HL-60/S4 (cell line): ENCODE measurements at regions not wholly inside any gene's neighbourhood (a gene's known extent, or its start where the extent isn't known, plus 50 kb on each side); places are given as distances from the start of the nearest gene placed in this dataset.

ENCODE experiments used
- in situ Hi-C: fragments of 300-500 bp; cut with MboI; formaldehyde crosslinking; loops from 2 replicates; pipeline ENCODE4 v1.14.3; 2022; ENCODE audit warnings: low sequenced_read_pairs

GRCh38 chr7:115478426-115478825, 552.1 kb downstream of the TFEC start:
- in situ Hi-C loops: no loop called here

- in situ Hi-C loops: no loop called here
These were observed 553.3 kb downstream of the TFEC start for GRCh38 chr7:115477193-115477651.

GRCh38 chr7:115476671-115477181, 553.8 kb downstream of the TFEC start:
- in situ Hi-C loops: no loop called here

GRCh38 chr7:115475761-115476385, 554.0 kb downstream of the MDFIC start:
- in situ Hi-C loops: no loop called here

GRCh38 chr7:115475206-115475605, 553.3 kb downstream of the MDFIC start:
- in situ Hi-C loops: no loop called here

GRCh38 chr7:115474137-115474536, 552.2 kb downstream of the MDFIC start:
- in situ Hi-C loops: no loop called here

- in situ Hi-C loops: no loop called here
These were observed 550.0 kb downstream of the MDFIC start for GRCh38 chr7:115471891-115472290.

- in situ Hi-C loops: no loop called here
These were observed 540.6 kb downstream of the MDFIC start for GRCh38 chr7:115462301-115463015.

GRCh38 chr7:115449689-115450088, 527.8 kb downstream of the MDFIC start:
- in situ Hi-C loops: no loop called here

- in situ Hi-C loops: no loop called here
These were observed 525.6 kb downstream of the MDFIC start for GRCh38 chr7:115447495-115447894.

- in situ Hi-C loops: no loop called here
These were observed 519.1 kb downstream of the MDFIC start for GRCh38 chr7:115441033-115441432.

- in situ Hi-C loops: no loop called here
These were observed 513.3 kb downstream of the MDFIC start for GRCh38 chr7:115435178-115435577.

GRCh38 chr7:115429918-115430317, 508.0 kb downstream of the MDFIC start:
- in situ Hi-C loops: no loop called here

GRCh38 chr7:115417662-115418061, 495.8 kb downstream of the MDFIC start:
- in situ Hi-C loops: no loop called here

GRCh38 chr7:115410972-115411686, 489.2 kb downstream of the MDFIC start:
- in situ Hi-C loops: no loop called here

- in situ Hi-C loops: no loop called here
These were observed 488.5 kb downstream of the MDFIC start for GRCh38 chr7:115410434-115410820.

- in situ Hi-C loops: no loop called here
These were observed 488.0 kb downstream of the MDFIC start for GRCh38 chr7:115409682-115410433.

GRCh38 chr7:115406219-115406618, 484.3 kb downstream of the MDFIC start:
- in situ Hi-C loops: no loop called here

- in situ Hi-C loops: no loop called here
These were observed 465.2 kb downstream of the MDFIC start for GRCh38 chr7:115387137-115387536.

GRCh38 chr7:115379321-115379720, 457.4 kb downstream of the MDFIC start:
- in situ Hi-C loops: no loop called here

GRCh38 chr7:115368998-115369397, 447.1 kb downstream of the MDFIC start:
- in situ Hi-C loops: no loop called here
